ENCODE measurements at regions not wholly inside any gene's neighbourhood (a gene's known extent, or its start where the extent isn't known, plus 50 kb on each side); places are given as distances from the start of the nearest gene placed in this dataset.

DNA sequence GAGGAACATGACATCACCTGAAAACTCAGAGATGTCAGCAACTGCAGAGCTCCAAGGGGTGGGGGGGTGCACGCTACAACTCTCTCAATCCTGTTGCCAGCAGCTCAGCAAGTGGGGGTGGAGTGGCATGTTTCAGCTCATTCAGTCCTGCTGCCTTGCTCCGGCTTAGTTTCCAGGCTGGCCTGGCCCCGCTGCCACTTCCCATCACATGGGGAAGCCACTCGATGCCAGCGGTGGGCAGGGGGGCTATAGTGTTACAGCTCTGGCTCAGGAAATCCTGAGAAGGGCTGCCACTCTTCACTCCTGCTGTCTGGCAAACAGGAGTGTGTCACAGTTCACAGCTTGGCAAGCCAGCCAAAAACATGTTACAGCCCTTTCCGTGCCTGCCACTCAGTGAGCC is 356.5 kb upstream of the GULP1 start:
- H3K27ac ChIP-seq (ENCODE audit: low read depth, low read length) = no peak overlapping the region
- peaks cover 0 to 3% (median 0%) of the 10 kb centered on the region in 3 donors for H3K9me3 ChIP-seq (ENCODE audit: control insufficient read depth in 3 of 3, low read length in 3 of 3)
- H3K27me3 ChIP-seq (ENCODE audit: control insufficient read depth in 3 of 3, insufficient read depth in 3 of 3, low read length in 3 of 3) = no peaks in the 10 kb centered on the region
- no peak overlapping the region for H3K9ac ChIP-seq (ENCODE audit: low read depth in 1 of 3, low read length in 3 of 3)
- peaks cover 6 to 10% (median 6%) of the 10 kb centered on the region in 3 donors for H3K4me1 ChIP-seq (ENCODE audit: control insufficient read depth in 3 of 3, insufficient read depth in 3 of 3, low read length in 3 of 3)
- H3K4me3 ChIP-seq (ENCODE audit: low read length in 3 of 3) = peak overlapping the region in 2 of 3 donors; percentile 58 to 60
- no peaks in the 10 kb centered on the region for H3K36me3 ChIP-seq (ENCODE audit: control insufficient read depth in 3 of 3, insufficient read depth in 3 of 3, low read length in 3 of 3)

DNA sequence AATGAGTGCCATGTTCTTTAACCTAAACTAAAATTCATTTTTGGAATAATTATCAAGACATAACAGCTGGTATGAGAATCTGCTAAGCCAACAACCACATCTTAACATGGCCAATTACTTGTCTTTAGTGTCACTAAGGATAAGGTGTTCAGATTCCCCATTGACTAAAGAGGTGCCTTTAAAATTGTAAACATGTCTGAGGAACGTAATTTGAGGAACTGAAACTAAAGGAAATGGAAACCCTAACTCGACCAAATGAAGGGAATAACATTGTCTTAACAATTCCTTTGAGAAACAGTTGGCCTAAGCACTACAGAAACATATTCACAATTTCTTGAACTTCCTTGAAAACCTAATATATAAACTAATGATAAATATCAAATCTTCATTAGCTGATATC is 355.4 kb upstream of the GULP1 start:
- Histone ChIP-seq H3K4me1 (ENCODE audit: control insufficient read depth in 3 of 3, insufficient read depth in 3 of 3, low read length in 3 of 3) (peaks cover 6 to 10% (median 6%) of the 10 kb centered on the region in 3 donors), H3K9me3 (ENCODE audit: control insufficient read depth in 3 of 3, low read length in 3 of 3) (peaks cover 0 to 3% (median 0%) of the 10 kb centered on the region in 3 donors), H3K9ac (ENCODE audit: low read depth in 1 of 3, low read length in 3 of 3) (no peak overlapping the region), H3K27me3 (ENCODE audit: control insufficient read depth in 3 of 3, insufficient read depth in 3 of 3, low read length in 3 of 3) (no peaks in the 10 kb centered on the region), H3K36me3 (ENCODE audit: control insufficient read depth in 3 of 3, insufficient read depth in 3 of 3, low read length in 3 of 3) (no peaks in the 10 kb centered on the region), H3K4me3 (ENCODE audit: low read length in 3 of 3) (no peak overlapping the region), H3K27ac (ENCODE audit: low read depth, low read length) (no peak overlapping the region)

DNA sequence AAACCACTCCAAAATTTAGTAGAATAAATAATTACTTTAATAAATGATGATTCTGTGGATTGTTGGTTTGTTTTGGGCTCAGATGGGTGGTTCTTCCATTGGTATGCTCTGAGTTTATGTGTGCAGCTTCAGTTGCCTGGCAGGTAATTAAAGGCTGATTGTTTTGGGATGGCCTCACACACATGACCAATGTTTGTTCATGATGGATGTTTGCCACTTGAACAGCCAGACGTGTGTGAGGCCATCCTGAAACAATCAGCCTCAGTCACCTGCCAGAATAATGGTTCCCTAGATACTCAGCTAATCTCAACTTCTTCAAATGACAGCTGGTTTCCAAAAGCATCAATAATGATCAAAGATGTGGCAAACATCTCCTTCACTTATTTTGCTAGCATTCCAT is 352.5 kb upstream of the GULP1 start:
- H3K4me1 ChIP-seq (ENCODE audit: control insufficient read depth in 3 of 3, insufficient read depth in 3 of 3, low read length in 3 of 3) = peaks cover 4 to 9% (median 6%) of the 10 kb centered on the region in 3 donors
- no peak overlapping the region for H3K9ac ChIP-seq (ENCODE audit: low read depth in 1 of 3, low read length in 3 of 3)
- H3K27ac ChIP-seq (ENCODE audit: low read depth, low read length) = no peak overlapping the region
- H3K27me3 ChIP-seq (ENCODE audit: control insufficient read depth in 3 of 3, insufficient read depth in 3 of 3, low read length in 3 of 3) = no peaks in the 10 kb centered on the region
- no peak overlapping the region for H3K4me3 ChIP-seq (ENCODE audit: low read length in 3 of 3)
- H3K36me3 ChIP-seq (ENCODE audit: control insufficient read depth in 3 of 3, insufficient read depth in 3 of 3, low read length in 3 of 3) = no peaks in the 10 kb centered on the region
- H3K9me3 ChIP-seq (ENCODE audit: control insufficient read depth in 3 of 3, low read length in 3 of 3) = peaks cover 0 to 3% (median 0%) of the 10 kb centered on the region in 3 donors

DNA sequence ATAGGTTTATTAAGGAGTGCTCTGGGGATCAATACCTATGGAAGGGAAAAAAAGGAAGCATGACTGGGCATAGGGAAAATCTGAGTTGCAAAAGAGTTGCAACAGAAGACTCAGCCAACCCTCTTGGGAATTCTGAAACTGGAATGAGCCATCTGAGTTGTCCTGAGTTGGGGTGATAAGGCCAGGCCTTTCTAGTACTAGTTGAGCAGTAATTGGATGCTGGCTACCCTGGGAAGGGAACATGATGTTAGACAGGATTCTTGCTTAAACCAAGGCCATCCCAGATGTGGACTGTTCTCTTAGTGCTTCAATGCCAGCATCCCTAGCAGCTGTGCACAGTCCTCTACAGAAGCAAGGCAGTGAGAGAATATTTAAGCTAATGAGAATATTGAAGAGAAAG is 348.8 kb upstream of the GULP1 start:
- Histone ChIP-seq H3K36me3 (ENCODE audit: control insufficient read depth in 3 of 3, insufficient read depth in 3 of 3, low read length in 3 of 3) (no peaks in the 10 kb centered on the region), H3K27me3 (ENCODE audit: control insufficient read depth in 3 of 3, insufficient read depth in 3 of 3, low read length in 3 of 3) (no peaks in the 10 kb centered on the region), H3K4me1 (ENCODE audit: control insufficient read depth in 3 of 3, insufficient read depth in 3 of 3, low read length in 3 of 3) (no peaks in the 10 kb centered on the region), H3K9me3 (ENCODE audit: control insufficient read depth in 3 of 3, low read length in 3 of 3) (no peaks in the 10 kb centered on the region), H3K4me3 (ENCODE audit: low read length in 3 of 3) (no peak overlapping the region), H3K9ac (ENCODE audit: low read depth in 1 of 3, low read length in 3 of 3) (no peak overlapping the region), H3K27ac (ENCODE audit: low read depth, low read length) (no peak overlapping the region)

DNA sequence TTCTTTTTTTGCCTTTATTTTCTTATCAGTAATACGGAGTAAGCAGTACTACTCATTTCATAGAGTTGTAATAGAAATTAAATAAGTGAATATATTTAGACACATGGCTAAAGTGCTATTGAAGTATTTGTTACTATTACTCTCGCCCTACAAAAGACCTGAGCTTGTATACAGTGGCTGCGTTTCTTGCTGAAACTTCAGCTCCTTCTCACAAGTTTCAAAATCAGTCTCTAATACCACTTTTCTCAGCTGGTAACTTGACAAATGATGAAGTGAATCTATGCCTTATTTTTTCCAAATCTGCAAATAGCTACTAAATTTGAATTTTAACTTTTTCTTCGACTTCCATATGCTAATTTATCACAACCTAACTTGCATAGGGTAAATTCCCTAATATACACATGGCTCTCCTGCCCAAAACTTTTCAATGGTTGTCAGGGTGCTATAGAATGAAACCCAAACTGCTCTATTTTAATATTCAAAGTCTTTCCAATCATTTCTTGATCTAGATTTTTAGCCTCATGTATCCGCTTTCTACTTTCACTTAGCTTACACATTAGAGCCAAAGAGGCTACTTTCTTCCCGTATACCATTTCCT is 347.8 kb upstream of the GULP1 start:
- Histone ChIP-seq H3K4me3 (ENCODE audit: low read length in 3 of 3) (no peak overlapping the region), H3K27me3 (ENCODE audit: control insufficient read depth in 3 of 3, insufficient read depth in 3 of 3, low read length in 3 of 3) (no peaks in the 10 kb centered on the region), H3K9me3 (ENCODE audit: control insufficient read depth in 3 of 3, low read length in 3 of 3) (no peaks in the 10 kb centered on the region), H3K4me1 (ENCODE audit: control insufficient read depth in 3 of 3, insufficient read depth in 3 of 3, low read length in 3 of 3) (no peaks in the 10 kb centered on the region), H3K9ac (ENCODE audit: low read depth in 1 of 3, low read length in 3 of 3) (no peak overlapping the region), H3K27ac (ENCODE audit: low read depth, low read length) (no peak overlapping the region), H3K36me3 (ENCODE audit: control insufficient read depth in 3 of 3, insufficient read depth in 3 of 3, low read length in 3 of 3) (no peaks in the 10 kb centered on the region)

DNA sequence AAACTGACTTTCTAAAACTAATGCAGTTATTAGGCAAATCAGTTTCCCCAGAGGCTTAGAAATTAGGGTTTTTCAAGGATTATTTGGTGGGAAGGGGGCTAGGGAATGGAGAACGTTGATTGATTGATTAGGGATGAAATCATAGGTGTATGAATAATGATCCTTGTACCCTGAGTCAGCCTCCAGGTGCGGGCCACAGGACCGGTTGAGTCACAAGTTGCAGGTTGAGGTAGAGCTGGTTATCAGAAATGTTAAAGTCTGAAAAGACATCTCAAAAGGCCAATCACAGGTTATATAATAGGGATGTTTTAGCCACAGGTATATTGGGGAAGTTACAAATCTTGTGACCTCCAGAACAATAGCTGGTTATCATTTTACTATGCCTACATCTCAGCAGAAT is 341.8 kb upstream of the GULP1 start:
- Histone ChIP-seq H3K4me1 (ENCODE audit: control insufficient read depth in 3 of 3, insufficient read depth in 3 of 3, low read length in 3 of 3) (no peaks in the 10 kb centered on the region), H3K36me3 (ENCODE audit: control insufficient read depth in 3 of 3, insufficient read depth in 3 of 3, low read length in 3 of 3) (no peaks in the 10 kb centered on the region), H3K9ac (ENCODE audit: low read depth in 1 of 3, low read length in 3 of 3) (no peak overlapping the region), H3K4me3 (ENCODE audit: low read length in 3 of 3) (no peak overlapping the region), H3K27me3 (ENCODE audit: control insufficient read depth in 3 of 3, insufficient read depth in 3 of 3, low read length in 3 of 3) (no peaks in the 10 kb centered on the region), H3K9me3 (ENCODE audit: control insufficient read depth in 3 of 3, low read length in 3 of 3) (no peaks in the 10 kb centered on the region), H3K27ac (ENCODE audit: low read depth, low read length) (no peak overlapping the region)

DNA sequence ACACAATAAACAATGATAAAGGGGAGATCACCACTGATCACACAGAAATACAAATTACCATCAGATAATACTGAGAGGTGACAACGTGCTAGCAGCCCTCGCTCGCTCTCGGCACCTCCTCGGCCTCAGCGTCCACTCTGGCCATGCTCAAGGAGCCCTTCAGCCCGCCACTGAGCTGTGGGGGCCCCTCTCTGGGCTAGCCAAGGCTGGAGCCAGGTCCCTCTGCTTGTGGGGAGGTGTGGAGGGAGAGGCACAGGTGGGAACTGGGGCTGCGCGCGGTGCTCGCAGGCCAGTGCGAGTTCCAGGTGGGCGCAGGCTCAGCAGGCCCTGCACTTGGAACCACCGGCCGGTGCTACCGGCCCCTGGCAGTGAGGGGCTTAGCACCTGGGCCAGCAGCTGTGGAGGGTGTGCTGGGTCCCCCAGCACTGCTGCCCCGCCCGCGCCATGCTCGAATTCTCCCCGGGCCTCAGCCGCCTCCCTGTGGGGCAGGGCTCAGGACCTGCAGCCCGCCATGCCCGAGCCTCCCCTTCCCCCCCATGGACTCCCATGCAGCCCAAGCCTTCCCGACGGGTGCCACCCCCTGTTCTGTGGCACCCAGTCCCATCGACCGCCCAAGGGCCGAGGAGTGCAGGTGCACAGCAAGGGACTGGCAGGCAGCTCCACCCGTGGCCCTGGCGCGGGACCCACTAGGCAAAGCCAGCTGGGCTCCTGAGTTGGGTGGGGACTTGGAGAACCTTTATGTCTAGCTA is 340.0 kb upstream of the GULP1 start:
- no peaks in the 10 kb centered on the region for H3K4me1 ChIP-seq (ENCODE audit: control insufficient read depth in 3 of 3, insufficient read depth in 3 of 3, low read length in 3 of 3)
- H3K27ac ChIP-seq (ENCODE audit: low read depth, low read length) = no peak overlapping the region
- H3K27me3 ChIP-seq (ENCODE audit: control insufficient read depth in 3 of 3, insufficient read depth in 3 of 3, low read length in 3 of 3) = no peaks in the 10 kb centered on the region
- no peak overlapping the region for H3K4me3 ChIP-seq (ENCODE audit: low read length in 3 of 3)
- no peaks in the 10 kb centered on the region for H3K36me3 ChIP-seq (ENCODE audit: control insufficient read depth in 3 of 3, insufficient read depth in 3 of 3, low read length in 3 of 3)
- H3K9ac ChIP-seq (ENCODE audit: low read depth in 1 of 3, low read length in 3 of 3) = no peak overlapping the region
- H3K9me3 ChIP-seq (ENCODE audit: control insufficient read depth in 3 of 3, low read length in 3 of 3) = no peaks in the 10 kb centered on the region

DNA sequence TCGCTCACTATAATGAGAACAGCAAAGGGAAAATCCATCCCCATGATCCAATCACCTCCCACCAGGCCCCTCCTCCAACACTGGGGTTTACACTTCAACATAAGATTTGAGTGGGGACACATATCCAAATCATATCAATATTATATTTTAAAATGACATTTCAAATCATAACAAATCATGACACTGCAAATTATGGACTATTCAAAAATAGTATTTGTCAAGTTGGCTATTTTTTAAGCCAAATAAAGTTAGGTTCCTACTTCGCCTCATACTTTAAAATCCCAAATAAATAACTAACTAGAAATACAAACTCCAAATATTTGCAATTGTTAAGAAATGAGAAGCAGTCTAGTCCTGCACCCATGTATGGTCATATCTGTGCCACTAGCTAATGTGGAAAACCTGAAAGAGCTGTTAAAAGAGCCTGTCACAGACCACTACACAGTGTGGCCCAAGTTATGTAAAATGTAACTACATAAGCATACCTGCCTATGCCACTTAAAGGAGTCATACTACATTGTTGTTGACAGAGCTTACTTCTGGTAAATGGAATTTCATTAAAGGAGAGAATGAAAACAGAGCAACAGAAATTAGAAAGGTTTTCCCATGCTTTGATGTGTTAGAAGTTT is 334.7 kb upstream of the GULP1 start:
- no peaks in the 10 kb centered on the region for H3K36me3 ChIP-seq (ENCODE audit: control insufficient read depth in 3 of 3, insufficient read depth in 3 of 3, low read length in 3 of 3)
- H3K9ac ChIP-seq (ENCODE audit: low read depth in 1 of 3, low read length in 3 of 3) = no peak overlapping the region
- H3K27ac ChIP-seq (ENCODE audit: low read depth, low read length) = no peak overlapping the region
- no peaks in the 10 kb centered on the region for H3K4me1 ChIP-seq (ENCODE audit: control insufficient read depth in 3 of 3, insufficient read depth in 3 of 3, low read length in 3 of 3)
- H3K9me3 ChIP-seq (ENCODE audit: control insufficient read depth in 3 of 3, low read length in 3 of 3) = no peaks in the 10 kb centered on the region
- no peaks in the 10 kb centered on the region for H3K27me3 ChIP-seq (ENCODE audit: control insufficient read depth in 3 of 3, insufficient read depth in 3 of 3, low read length in 3 of 3)
- H3K4me3 ChIP-seq (ENCODE audit: low read length in 3 of 3) = no peak overlapping the region

DNA sequence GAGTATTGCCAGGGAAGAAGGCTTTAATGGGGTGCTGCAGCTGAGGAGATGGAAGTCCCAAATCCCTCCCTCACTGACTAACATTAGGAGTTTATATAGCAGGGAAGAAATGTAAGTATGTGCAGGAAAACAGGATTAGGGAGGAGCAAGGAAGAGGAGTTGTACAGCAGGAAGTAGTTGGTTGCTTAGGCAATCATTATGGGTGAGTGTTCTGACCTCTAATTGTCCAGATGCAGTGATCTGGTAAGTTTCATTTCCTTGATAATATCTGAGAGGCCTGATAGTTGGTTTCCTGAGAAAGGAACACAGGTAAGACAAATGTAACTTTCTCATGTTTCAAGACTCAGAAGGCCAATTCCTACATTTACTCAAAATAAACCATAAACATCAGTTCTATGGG is 331.9 kb upstream of the GULP1 start:
- Histone ChIP-seq H3K36me3 (ENCODE audit: control insufficient read depth in 3 of 3, insufficient read depth in 3 of 3, low read length in 3 of 3) (no peaks in the 10 kb centered on the region), H3K4me3 (ENCODE audit: low read length in 3 of 3) (no peak overlapping the region), H3K9me3 (ENCODE audit: control insufficient read depth in 3 of 3, low read length in 3 of 3) (no peaks in the 10 kb centered on the region), H3K27me3 (ENCODE audit: control insufficient read depth in 3 of 3, insufficient read depth in 3 of 3, low read length in 3 of 3) (no peaks in the 10 kb centered on the region), H3K27ac (ENCODE audit: low read depth, low read length) (no peak overlapping the region), H3K4me1 (ENCODE audit: control insufficient read depth in 3 of 3, insufficient read depth in 3 of 3, low read length in 3 of 3) (no peaks in the 10 kb centered on the region), H3K9ac (ENCODE audit: low read depth in 1 of 3, low read length in 3 of 3) (no peak overlapping the region)

DNA sequence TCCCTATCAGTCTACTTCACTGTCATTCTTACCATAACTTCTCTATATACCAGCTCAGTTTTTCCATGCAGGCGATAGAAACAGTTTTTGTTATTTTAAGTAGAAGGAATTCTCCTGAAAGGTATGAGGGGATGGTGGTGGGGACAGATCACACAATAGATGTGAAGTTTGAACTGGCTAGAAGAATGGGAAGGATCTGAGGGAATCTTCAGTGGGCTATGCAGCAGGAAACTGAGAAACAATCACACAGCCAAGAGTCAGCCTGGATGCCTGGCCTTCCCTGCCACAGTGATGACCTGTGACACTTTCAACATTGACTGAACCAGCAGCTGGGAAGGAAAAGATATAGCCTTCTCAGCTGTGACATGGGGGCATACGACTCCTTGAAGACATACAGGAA is 329.1 kb upstream of the GULP1 start:
- H3K36me3 ChIP-seq (ENCODE audit: control insufficient read depth in 3 of 3, insufficient read depth in 3 of 3, low read length in 3 of 3) = no peaks in the 10 kb centered on the region
- no peaks in the 10 kb centered on the region for H3K9me3 ChIP-seq (ENCODE audit: control insufficient read depth in 3 of 3, low read length in 3 of 3)
- no peaks in the 10 kb centered on the region for H3K4me1 ChIP-seq (ENCODE audit: control insufficient read depth in 3 of 3, insufficient read depth in 3 of 3, low read length in 3 of 3)
- no peak overlapping the region for H3K9ac ChIP-seq (ENCODE audit: low read depth in 1 of 3, low read length in 3 of 3)
- H3K4me3 ChIP-seq (ENCODE audit: low read length in 3 of 3) = no peak overlapping the region
- no peaks in the 10 kb centered on the region for H3K27me3 ChIP-seq (ENCODE audit: control insufficient read depth in 3 of 3, insufficient read depth in 3 of 3, low read length in 3 of 3)
- no peak overlapping the region for H3K27ac ChIP-seq (ENCODE audit: low read depth, low read length)

Data from skeletal muscle tissue (tissue), 3 donors.